Upper lobe of left lung (tissue), 6 donors: ENCODE measurements at regions not wholly inside any gene's neighbourhood (a gene's known extent, or its start where the extent isn't known, plus 50 kb on each side); places are given as distances from the start of the nearest gene placed in this dataset.

ENCODE experiments used
- ATAC-seq, 2 donors: fragments of 200-7000 bp; cut with Tn5 transposase; one replicate each; pipeline ENCODE4 v1.9.1; 2022; ENCODE audit warnings: mild to moderate bottlenecking in 2 of 2, moderate library complexity in 2 of 2; ENCODE audit not compliant: low FRiP score in 2 of 2
- DNase-seq, 2 donors: peaks; one replicate each; pipeline ENCODE4 v3.0.0-alpha.2; 2019 to 2020
- H3K27ac ChIP-seq, 4 donors: fragments of 200-600 bp; sonication (generic); one replicate each; pipeline ENCODE4 v1.5.1; 2016 to 2019
- H3K27me3 ChIP-seq, 4 donors: fragments of 200-600 bp; sonication (generic); one replicate each; pipeline ENCODE4 v1.5.1; 2017 to 2019
- H3K36me3 ChIP-seq, 4 donors: fragments of 200-600 bp; sonication (generic); one replicate each; pipeline ENCODE4 v1.5.1; 2016 to 2019
- H3K4me1 ChIP-seq, 4 donors: fragments of 200-600 bp; sonication (generic); one replicate each; pipeline ENCODE4 v1.5.1; 2018 to 2019
- H3K4me3 ChIP-seq, 4 donors: fragments of 200-600 bp; sonication (generic); one replicate each; pipeline ENCODE4 v1.5.1; 2017 to 2019; ENCODE audit warnings: mild to moderate bottlenecking in 2 of 4, moderate library complexity in 1 of 4
- H3K9me3 ChIP-seq, 4 donors: fragments of 200-600 bp; sonication (generic); one replicate each; pipeline ENCODE4 v1.5.1; 2018 to 2019
- EP300 ChIP-seq, 4 donors: sonication (generic); formaldehyde crosslinking; IDR thresholded peaks; one replicate each; pipeline ENCODE4 v1.5.1; 2017; ENCODE audit warnings: antibody characterized with exemption in 4 of 4, control low read depth in 2 of 4
- POLR2A ChIP-seq, 4 donors: fragments of 450-650 bp; IDR thresholded peaks; one replicate each; pipeline ENCODE4 v1.5.1; 2016 to 2017; ENCODE audit warnings: antibody characterized with exemption in 4 of 4, mild to moderate bottlenecking in 2 of 4
- POLR2AphosphoS5 ChIP-seq, 2 donors: sonication (generic); formaldehyde crosslinking; IDR thresholded peaks; one replicate each; pipeline ENCODE4 v1.5.1; 2017; ENCODE audit warnings: antibody characterized with exemption in 2 of 2
- WGBS, 2 donors: methylation state at CpG; one replicate each; pipeline ENCODE4 v1.1.5; 2017 to 2018; 5-methylcytosine and 5-hydroxymethylcytosine counted together
- TF ChIP-seq, protein P1 (sequence below), 6 experiments: fragments of 450-650 bp in 4 of 6; fragments of 200-600 bp in 2 of 6; sonication (generic) in 2 of 6; IDR thresholded peaks; one replicate each; pipeline ENCODE4 v1.5.1; 2016 to 2019; ENCODE audit warnings: antibody characterized with exemption in 6 of 6
- donor health status: DM: no; HTN: no; CAD: no; lungs with moderate emphysema.
- donor health status: DM: no; HTN: yes; CAD: no; lungs with severe emphysema.

DNA sequence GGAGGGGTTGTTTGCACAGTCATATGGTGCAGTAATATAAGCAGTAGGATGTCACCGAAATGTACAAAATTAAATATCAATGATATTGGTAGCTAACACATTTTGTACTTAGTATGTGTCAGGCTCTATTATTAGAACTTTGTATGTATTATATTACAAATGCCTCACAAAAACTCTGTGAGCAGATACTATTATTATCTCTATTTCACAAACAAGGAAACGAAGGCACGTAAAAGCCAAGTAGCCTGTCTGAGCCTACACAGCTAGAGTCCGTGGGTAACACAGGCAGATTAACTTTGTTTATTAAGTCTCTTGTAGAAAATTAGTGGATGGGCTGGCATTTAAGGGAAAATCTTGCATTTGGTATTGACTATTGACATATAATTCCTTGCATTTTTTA, 284.3 kb upstream of the DAB2 start:
- no peak overlapping the region for H3K4me3 ChIP-seq
- H3K27ac ChIP-seq: no peak overlapping the region
- no peaks in the 10 kb centered on the region for H3K9me3 ChIP-seq
- DNase-seq (no peak), ATAC-seq (no peak)
- no peaks in the 10 kb centered on the region for H3K36me3 ChIP-seq
- H3K27me3 ChIP-seq: no peaks in the 10 kb centered on the region
- TF ChIP-seq POLR2A (IDR thresholded peaks at IDR 0.05): no peak
- WGBS, 2 donors: 79% methylated on average over 4 of the region's 4 CpGs
- H3K4me1 ChIP-seq: no peaks in the 10 kb centered on the region

DNA sequence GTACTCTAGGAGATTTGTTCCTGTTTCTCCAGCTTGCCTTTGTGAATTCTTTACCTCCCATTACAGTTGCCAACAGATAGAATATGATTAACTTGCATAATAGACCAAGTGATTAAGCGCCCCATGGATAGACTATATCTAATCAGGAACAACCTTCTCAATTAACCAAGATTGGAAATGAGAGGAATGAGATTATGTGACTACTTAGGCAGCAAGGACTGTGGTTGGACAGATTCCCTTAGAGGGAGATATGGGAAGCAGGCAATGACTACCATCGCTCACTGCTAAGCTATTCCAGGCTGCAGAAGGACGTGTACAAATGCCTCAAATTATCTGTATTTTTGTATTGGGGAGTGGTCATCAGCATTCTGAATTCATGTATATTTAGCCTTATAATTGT, 278.1 kb upstream of the DAB2 start:
- Histone ChIP-seq H3K4me3 (no peak overlapping the region), H3K27ac (no peak overlapping the region), H3K4me1 (no peaks in the 10 kb centered on the region), H3K27me3 (no peaks in the 10 kb centered on the region), H3K9me3 (no peaks in the 10 kb centered on the region), H3K36me3 (no peaks in the 10 kb centered on the region)
- ATAC-seq (no peak), DNase-seq (no peak)
- no peak for TF ChIP-seq EP300 (IDR thresholded peaks at IDR 0.05)
- no peak for TF ChIP-seq POLR2A (IDR thresholded peaks at IDR 0.05)
- TF ChIP-seq POLR2AphosphoS5 (IDR thresholded peaks at IDR 0.05): no peak
- TF ChIP-seq, protein P1, sequence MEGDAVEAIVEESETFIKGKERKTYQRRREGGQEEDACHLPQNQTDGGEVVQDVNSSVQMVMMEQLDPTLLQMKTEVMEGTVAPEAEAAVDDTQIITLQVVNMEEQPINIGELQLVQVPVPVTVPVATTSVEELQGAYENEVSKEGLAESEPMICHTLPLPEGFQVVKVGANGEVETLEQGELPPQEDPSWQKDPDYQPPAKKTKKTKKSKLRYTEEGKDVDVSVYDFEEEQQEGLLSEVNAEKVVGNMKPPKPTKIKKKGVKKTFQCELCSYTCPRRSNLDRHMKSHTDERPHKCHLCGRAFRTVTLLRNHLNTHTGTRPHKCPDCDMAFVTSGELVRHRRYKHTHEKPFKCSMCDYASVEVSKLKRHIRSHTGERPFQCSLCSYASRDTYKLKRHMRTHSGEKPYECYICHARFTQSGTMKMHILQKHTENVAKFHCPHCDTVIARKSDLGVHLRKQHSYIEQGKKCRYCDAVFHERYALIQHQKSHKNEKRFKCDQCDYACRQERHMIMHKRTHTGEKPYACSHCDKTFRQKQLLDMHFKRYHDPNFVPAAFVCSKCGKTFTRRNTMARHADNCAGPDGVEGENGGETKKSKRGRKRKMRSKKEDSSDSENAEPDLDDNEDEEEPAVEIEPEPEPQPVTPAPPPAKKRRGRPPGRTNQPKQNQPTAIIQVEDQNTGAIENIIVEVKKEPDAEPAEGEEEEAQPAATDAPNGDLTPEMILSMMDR (IDR thresholded peaks at IDR 0.05): no peak
- 67 to 80% methylated on average over 3 of the region's 3 CpGs for WGBS, 2 donors

DNA sequence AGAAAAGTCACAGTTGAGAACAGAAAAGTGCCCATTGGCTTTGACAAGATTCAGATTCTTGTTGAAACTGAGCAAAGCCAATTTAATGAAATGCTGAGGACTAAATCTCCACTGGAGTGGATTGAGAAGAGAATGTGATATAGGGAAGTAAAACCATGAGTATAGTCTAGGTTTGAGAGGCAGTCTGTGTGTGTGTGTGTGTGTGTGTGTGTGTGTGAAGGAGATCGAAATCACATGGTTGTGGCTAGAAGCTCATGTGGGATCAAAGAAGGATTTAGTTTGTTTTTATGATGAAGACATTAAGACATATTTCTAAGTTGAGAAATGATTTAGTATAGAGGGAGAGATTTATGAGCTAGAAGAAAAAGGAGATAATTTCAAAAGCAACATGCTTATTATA, 275.7 kb upstream of the DAB2 start:
- DNase-seq (no peak), ATAC-seq (no peak)
- no peaks in the 10 kb centered on the region for H3K9me3 ChIP-seq
- H3K4me3 ChIP-seq: no peak overlapping the region
- H3K4me1 ChIP-seq: no peaks in the 10 kb centered on the region
- no peak overlapping the region for H3K27ac ChIP-seq
- no peaks in the 10 kb centered on the region for H3K27me3 ChIP-seq
- WGBS, 2 donors: 69 to 81% methylated on average over 1 of the region's 1 CpG
- TF ChIP-seq POLR2A (IDR thresholded peaks at IDR 0.05): no peak
- no peak for TF ChIP-seq POLR2AphosphoS5 (IDR thresholded peaks at IDR 0.05)
- TF ChIP-seq, protein P1 (IDR thresholded peaks at IDR 0.05): no peak
- TF ChIP-seq EP300 (IDR thresholded peaks at IDR 0.05): no peak
- no peaks in the 10 kb centered on the region for H3K36me3 ChIP-seq

DNA sequence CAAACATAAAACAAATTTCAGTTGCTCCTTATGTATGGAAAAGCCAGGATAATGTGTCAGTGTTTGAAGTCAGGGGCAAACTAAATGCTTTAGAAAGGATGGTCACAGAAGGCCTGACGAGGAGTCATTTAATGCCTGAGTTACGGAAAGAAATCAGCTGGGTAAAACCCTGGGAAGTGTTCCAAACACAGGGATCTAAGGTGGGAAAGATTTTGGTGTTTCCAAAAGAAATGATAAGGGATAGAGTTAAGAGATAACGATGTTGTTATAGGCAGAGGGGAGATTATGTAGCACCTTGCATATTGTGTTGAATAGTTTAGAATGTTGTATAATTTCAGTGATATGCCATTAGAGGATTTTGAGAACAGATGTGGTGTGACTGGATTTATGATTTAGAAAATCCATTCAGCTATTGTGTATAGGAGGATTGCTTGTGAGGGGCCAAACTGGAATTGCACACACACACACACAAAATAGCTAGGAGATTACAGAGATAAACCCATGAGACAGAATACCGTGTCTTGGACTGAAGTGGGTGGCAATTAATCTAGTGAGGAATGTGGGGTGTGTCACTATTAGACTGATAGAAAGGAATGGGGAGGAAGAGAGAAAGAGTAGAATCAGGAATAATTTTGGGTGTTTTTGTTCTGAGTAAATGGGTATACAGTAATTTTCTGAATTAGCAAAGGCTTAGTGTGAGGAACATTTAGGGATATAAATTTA, 274.2 kb upstream of the DAB2 start:
- no peak overlapping the region for H3K27ac ChIP-seq
- DNase-seq: no peak
- no peaks in the 10 kb centered on the region for H3K27me3 ChIP-seq
- no peaks in the 10 kb centered on the region for H3K36me3 ChIP-seq
- TF ChIP-seq, protein P1 (IDR thresholded peaks at IDR 0.05): no peak
- TF ChIP-seq POLR2AphosphoS5 (IDR thresholded peaks at IDR 0.05) (no peak), EP300 (IDR thresholded peaks at IDR 0.05) (no peak), POLR2A (IDR thresholded peaks at IDR 0.05) (no peak)
- no peaks in the 10 kb centered on the region for H3K9me3 ChIP-seq
- H3K4me1 ChIP-seq: no peaks in the 10 kb centered on the region
- ATAC-seq: peak in 1 of 2 donors; percentile 50
- 71 to 77% methylated on average over 4 of the region's 4 CpGs for WGBS, 2 donors
- H3K4me3 ChIP-seq: no peak overlapping the region

DNA sequence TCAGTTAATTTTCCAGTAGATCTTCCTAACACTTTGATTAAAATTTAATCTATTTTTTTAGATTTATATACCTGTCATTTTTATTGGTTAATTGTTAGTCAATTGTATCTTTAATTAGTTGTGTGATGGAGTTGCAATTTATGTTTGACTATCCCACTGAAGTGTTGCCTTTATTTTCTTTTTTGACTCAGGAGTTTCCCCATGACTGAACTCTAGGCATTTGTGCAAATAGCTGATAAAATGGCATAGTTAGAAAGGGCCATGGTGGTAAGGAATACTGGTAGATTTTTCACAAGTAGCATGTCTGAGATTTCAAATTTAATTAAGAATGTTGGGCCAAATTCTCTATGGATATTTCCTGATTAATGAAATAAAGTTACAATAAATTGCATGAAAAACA, 273.1 kb upstream of the DAB2 start:
- TF ChIP-seq POLR2AphosphoS5 (IDR thresholded peaks at IDR 0.05) (no peak), POLR2A (IDR thresholded peaks at IDR 0.05) (no peak), EP300 (IDR thresholded peaks at IDR 0.05) (no peak)
- TF ChIP-seq, protein P1 (IDR thresholded peaks at IDR 0.05): no peak
- no peaks in the 10 kb centered on the region for H3K36me3 ChIP-seq
- no peaks in the 10 kb centered on the region for H3K9me3 ChIP-seq
- H3K27ac ChIP-seq: no peak overlapping the region
- H3K27me3 ChIP-seq: no peaks in the 10 kb centered on the region
- no peak for DNase-seq
- H3K4me1 ChIP-seq: no peaks in the 10 kb centered on the region
- H3K4me3 ChIP-seq: no peak overlapping the region
- ATAC-seq: no peak
